Mesothelial cell of epicardium (in vitro differentiated cells): ENCODE measurements at regions not wholly inside any gene's neighbourhood (a gene's known extent, or its start where the extent isn't known, plus 50 kb on each side); places are given as distances from the start of the nearest gene placed in this dataset.
A peak's percentile ranks its signal among the peaks of the same experiment; 100 is the strongest.

Experiments
- DNase-seq, 2 experiments: peaks; one replicate each; pipeline ENCODE4 v3.0.0; 2021; ENCODE audit warnings: low spot score in 2 of 2; ENCODE audit not compliant: unreplicated experiment in 2 of 2
- H3K27ac Mint-ChIP-seq: 2 replicates; pipeline ENCODE4 v1.8.0; 2021; ENCODE audit warnings: mixed read lengths
- H3K27me3 Mint-ChIP-seq: 2 replicates; pipeline ENCODE4 v1.8.0; 2021; ENCODE audit warnings: low read depth, mixed read lengths
- H3K36me3 Mint-ChIP-seq: 2 replicates; pipeline ENCODE4 v1.8.0; 2021; ENCODE audit warnings: mixed read lengths
- H3K4me1 Mint-ChIP-seq: 2 replicates; pipeline ENCODE4 v1.8.0; 2021; ENCODE audit warnings: mixed read lengths
- H3K4me3 Mint-ChIP-seq: 2 replicates; pipeline ENCODE4 v1.8.0; 2021; ENCODE audit warnings: mild to moderate bottlenecking, moderate library complexity, mixed read lengths
- H3K9me3 Mint-ChIP-seq: 2 replicates; pipeline ENCODE4 v1.8.0; 2021; ENCODE audit warnings: mixed read lengths
- CTCF ChIP-seq: fragments of 200-600 bp; sonication (generic); IDR thresholded peaks from one replicate; pipeline ENCODE4 v1.5.0; 2021; ENCODE audit warnings: antibody characterized with exemption; ENCODE audit not compliant: unreplicated experiment

GRCh38 chr3:73294537-73294936 lies 233.1 kb downstream of the EBLN2 start:
- H3K27ac Mint-ChIP-seq = no peak overlapping the region
- no peaks in the 10 kb centered on the region for H3K36me3 Mint-ChIP-seq
- peaks cover 7% of the 10 kb centered on the region for H3K27me3 Mint-ChIP-seq
- H3K4me1 Mint-ChIP-seq = peaks cover 48% of the 10 kb centered on the region
- DNase-seq = no peak
- no peak overlapping the region for H3K4me3 Mint-ChIP-seq
- TF ChIP-seq CTCF = no peak
- H3K9me3 Mint-ChIP-seq = no peaks in the 10 kb centered on the region

- H3K9me3 Mint-ChIP-seq = no peaks in the 10 kb centered on the region
- TF ChIP-seq CTCF = no peak
- no peaks in the 10 kb centered on the region for H3K36me3 Mint-ChIP-seq
- peak overlapping the region; percentile 14 for H3K27ac Mint-ChIP-seq
- H3K4me3 Mint-ChIP-seq = no peak overlapping the region
- peaks cover 46% of the 10 kb centered on the region for H3K4me1 Mint-ChIP-seq
- DNase-seq = no peak
- H3K27me3 Mint-ChIP-seq = peaks cover 16% of the 10 kb centered on the region
Observed at GRCh38 chr3:73295876-73296635, 234.6 kb downstream of the EBLN2 start.

GRCh38 chr3:73296859-73297258 lies 235.4 kb downstream of the EBLN2 start:
- no peak for TF ChIP-seq CTCF
- Mint-ChIP-seq H3K27ac (no peak overlapping the region), H3K36me3 (no peaks in the 10 kb centered on the region), H3K4me3 (no peak overlapping the region), H3K9me3 (no peaks in the 10 kb centered on the region), H3K27me3 (peaks cover 24% of the 10 kb centered on the region), H3K4me1 (peaks cover 38% of the 10 kb centered on the region)
- DNase-seq = no peak

- DNase-seq = no peak
- Mint-ChIP-seq H3K4me3 (no peak overlapping the region), H3K27me3 (peaks cover 31% of the 10 kb centered on the region), H3K9me3 (no peaks in the 10 kb centered on the region), H3K36me3 (no peaks in the 10 kb centered on the region), H3K4me1 (peaks cover 27% of the 10 kb centered on the region), H3K27ac (no peak overlapping the region)
- TF ChIP-seq CTCF = no peak
Observed at GRCh38 chr3:73298243-73299183, 237.1 kb downstream of the EBLN2 start.

- H3K9me3 Mint-ChIP-seq = no peaks in the 10 kb centered on the region
- peaks cover 27% of the 10 kb centered on the region for H3K4me1 Mint-ChIP-seq
- no peak overlapping the region for H3K27ac Mint-ChIP-seq
- H3K36me3 Mint-ChIP-seq = no peaks in the 10 kb centered on the region
- H3K27me3 Mint-ChIP-seq = peaks cover 33% of the 10 kb centered on the region
- no peak for TF ChIP-seq CTCF
- H3K4me3 Mint-ChIP-seq = no peak overlapping the region
- DNase-seq = no peak
Observed at GRCh38 chr3:73299184-73299691, 237.8 kb downstream of the EBLN2 start.
